ENCODE measurements at regions not wholly inside any gene's neighbourhood (a gene's known extent, or its start where the extent isn't known, plus 50 kb on each side); places are given as distances from the start of the nearest gene placed in this dataset.
"Not testable (repeated sequence)": the region's sequence is repeated elsewhere in the genome, so short reads cannot be mapped to it uniquely, and the experiment has no call there.

- no peak for DNase-seq
These were observed 296.2 kb upstream of the SMIM21 start for GRCh38 chr18:75723521-75724340.

- DNase-seq: no peak
These were observed 287.3 kb upstream of the SMIM21 start for GRCh38 chr18:75714766-75715165.

- DNase-seq: not testable (repeated sequence)
These were observed 284.8 kb upstream of the SMIM21 start for GRCh38 chr18:75712124-75712867.

GRCh38 chr18:75700561-75700960 lies 273.1 kb upstream of the SMIM21 start:
- DNase-seq: no peak

- no peak for DNase-seq
These were observed 271.4 kb upstream of the SMIM21 start for GRCh38 chr18:75698861-75699260.

GRCh38 chr18:75697493-75697892 lies 270.0 kb upstream of the SMIM21 start:
- no peak for DNase-seq

GRCh38 chr18:75696391-75696790 lies 268.9 kb upstream of the SMIM21 start:
- no peak for DNase-seq

GRCh38 chr18:75694292-75694691 lies 266.8 kb upstream of the SMIM21 start:
- DNase-seq: no peak

- no peak for DNase-seq
These were observed 264.0 kb upstream of the SMIM21 start for GRCh38 chr18:75691483-75691882.

GRCh38 chr18:75690283-75690682 lies 262.8 kb upstream of the SMIM21 start:
- DNase-seq: not testable (repeated sequence)

- no peak for DNase-seq
These were observed 260.1 kb upstream of the SMIM21 start for GRCh38 chr18:75687626-75688025.

GRCh38 chr18:75683426-75683825 lies 255.9 kb upstream of the SMIM21 start:
- no peak for DNase-seq

GRCh38 chr18:75681538-75682115 lies 254.1 kb upstream of the SMIM21 start:
- DNase-seq: no peak

- no peak for DNase-seq
These were observed 251.8 kb upstream of the SMIM21 start for GRCh38 chr18:75679331-75679730.

GRCh38 chr18:75678627-75679026 lies 251.1 kb upstream of the SMIM21 start:
- no peak for DNase-seq

- no peak for DNase-seq
These were observed 250.4 kb upstream of the SMIM21 start for GRCh38 chr18:75677696-75678455.

- DNase-seq: no peak
These were observed 233.4 kb upstream of the SMIM21 start for GRCh38 chr18:75660932-75661331.

- DNase-seq: no peak
These were observed 232.1 kb upstream of the SMIM21 start for GRCh38 chr18:75659535-75660023.

GRCh38 chr18:75658330-75658729 lies 230.8 kb upstream of the SMIM21 start:
- no peak for DNase-seq

GRCh38 chr18:75656563-75657247 lies 229.2 kb upstream of the SMIM21 start:
- no peak for DNase-seq

- no peak for DNase-seq
These were observed 228.5 kb upstream of the SMIM21 start for GRCh38 chr18:75656035-75656434.

Measured in CD4-positive, alpha-beta T cell treated with Interleukin-4 for 1 hour (primary cell).